GM18861 (cell line): ENCODE measurements at regions not wholly inside any gene's neighbourhood (a gene's known extent, or its start where the extent isn't known, plus 50 kb on each side); places are given as distances from the start of the nearest gene placed in this dataset.

Source experiments
- ATAC-seq: cut with Tn5 transposase; IDR thresholded peaks from one replicate; pipeline ENCODE4 v1.9.1; 2021; ENCODE audit not compliant: unreplicated experiment

DNA sequence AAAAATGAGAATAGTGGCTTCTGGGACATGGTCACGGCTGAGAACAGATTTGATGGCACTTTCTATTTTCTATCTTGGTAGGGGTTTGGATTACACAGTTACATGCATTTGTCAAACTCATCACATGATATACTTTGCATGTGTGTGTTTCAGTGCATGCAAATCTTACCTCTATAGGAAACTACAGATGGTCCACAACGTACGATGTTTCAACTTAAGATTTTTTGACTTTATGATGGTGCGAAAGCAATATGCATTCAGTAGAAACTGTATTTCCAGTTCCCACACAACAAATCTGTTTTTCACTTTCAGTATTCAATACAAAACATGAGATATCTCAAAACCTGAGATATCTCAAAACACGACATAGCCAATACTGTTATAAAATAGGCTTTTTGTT, 231.8 kb upstream of the SPTLC3 start:
- ATAC-seq, result no peak

DNA sequence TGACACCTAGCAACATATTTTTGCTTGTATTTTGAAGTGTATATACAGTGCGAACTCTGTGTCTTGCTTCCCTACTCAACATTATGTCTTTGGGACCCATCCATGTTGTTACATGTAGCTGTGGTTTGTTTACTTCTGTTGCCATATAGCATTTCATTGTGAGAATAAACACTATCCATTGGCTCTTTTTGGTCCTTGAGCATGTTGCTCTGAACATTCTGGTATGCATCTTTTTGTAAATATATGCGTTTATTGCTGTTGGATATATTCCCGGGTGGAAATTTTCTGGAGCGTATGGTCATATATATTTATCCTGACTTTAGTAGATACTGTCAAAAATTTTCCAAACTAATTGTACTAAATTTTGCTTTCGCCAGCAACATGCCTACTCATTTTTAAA, 222.5 kb upstream of the SPTLC3 start:
- ATAC-seq, result no peak

GRCh38 chr20:12788632-12789299, 220.0 kb upstream of the SPTLC3 start:
- ATAC-seq, result no peak

DNA sequence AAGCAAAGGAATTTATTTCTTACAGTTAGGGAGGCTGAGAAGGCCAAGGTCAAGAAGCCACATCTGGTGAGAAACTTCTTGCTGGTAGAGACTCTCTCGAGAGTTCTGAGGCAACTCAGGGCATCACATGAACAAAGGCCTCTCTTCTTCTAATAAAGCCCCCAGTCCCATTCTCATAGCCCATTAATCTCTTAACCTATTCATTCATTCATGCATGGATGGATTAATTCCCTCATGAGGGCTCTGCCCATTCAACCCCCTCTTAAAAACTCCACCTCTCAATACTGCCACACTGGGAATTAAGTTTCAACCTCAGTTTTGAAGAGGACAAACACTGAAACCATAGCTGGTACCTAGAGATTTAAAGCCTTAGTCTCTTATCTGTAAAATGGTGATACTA, 217.9 kb upstream of the SPTLC3 start:
- ATAC-seq, result no peak

DNA sequence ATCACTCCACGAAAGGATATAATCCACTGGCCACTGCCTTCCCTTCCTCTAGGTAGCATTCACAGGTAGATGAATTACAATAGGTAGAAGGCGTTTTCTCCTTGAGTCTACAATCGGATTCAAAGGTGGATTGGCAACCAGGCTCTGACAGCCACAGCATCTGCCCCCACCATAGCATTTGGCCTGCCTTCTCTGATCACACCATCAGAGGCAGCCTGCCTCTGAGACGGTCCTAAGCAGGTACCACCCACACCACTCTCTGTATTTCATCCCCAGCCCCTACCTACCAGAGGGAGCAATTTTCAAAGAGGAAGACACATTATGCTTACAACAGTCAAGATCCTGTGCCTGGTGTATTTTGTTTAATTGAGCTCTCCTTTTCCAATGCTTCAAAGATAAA, 210.5 kb upstream of the SPTLC3 start:
- ATAC-seq, result no peak

GRCh38 chr20:12808006-12808567, 200.7 kb upstream of the SPTLC3 start:
- ATAC-seq, result no peak

DNA sequence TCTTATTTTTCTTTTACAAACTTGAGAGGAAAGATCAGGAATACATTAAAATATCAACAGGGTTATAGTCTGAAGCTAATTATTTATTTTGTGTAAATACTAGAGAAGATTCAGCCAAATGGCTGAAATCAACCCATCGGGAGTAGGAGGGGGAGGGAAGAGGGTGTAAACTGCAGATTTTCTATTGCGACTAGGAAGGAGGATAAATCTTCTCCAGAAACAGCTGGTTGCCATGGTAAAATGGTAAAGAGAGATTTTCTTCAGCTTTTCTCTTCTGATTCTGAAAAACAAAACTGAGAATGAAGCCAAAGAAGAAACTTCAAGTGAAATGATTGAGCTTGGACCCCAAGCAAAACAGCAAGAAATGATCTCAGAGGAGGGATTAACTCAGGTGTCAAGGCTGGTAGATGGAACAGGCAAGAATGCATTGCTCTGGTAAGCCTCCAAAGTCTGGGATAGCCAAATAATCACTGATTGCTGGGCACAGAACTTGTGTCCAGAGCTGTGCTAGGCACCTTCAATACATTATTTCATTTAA, 193.5 kb upstream of the SPTLC3 start:
- ATAC-seq, result no peak

DNA sequence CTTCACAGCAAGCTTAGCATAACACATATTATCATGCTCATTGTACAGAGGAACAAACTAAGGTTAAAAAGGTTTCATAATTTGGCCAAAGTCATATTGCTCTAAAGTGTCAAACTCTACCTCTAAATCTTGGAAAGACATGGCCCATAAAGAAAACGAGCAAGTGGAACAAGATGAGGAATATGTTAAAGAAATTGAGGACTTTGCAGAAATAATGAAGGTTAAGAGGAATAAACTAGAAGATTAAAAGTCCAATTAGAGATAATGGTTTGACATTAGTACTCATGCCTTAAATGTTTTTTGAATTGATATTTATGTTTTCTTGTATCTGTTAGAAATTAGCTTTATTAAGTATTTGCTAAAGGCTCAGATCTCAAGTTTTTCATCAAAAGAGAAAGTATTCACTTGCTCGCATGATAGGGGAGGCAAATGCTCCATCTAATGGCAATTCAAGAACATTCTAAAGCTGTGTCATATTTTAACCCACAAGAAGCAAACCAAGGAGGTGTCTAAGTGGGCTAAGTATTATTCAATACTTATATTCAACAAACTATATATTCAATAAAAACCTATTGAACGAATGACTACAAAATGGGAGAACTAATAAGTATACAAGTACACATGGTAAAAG, 192.9 kb upstream of the SPTLC3 start:
- no peak for ATAC-seq

GRCh38 chr20:12821249-12821648, 187.5 kb upstream of the SPTLC3 start:
- no peak for ATAC-seq

GRCh38 chr20:12823734-12824133, 185.0 kb upstream of the SPTLC3 start:
- no peak for ATAC-seq

- ATAC-seq, result no peak
Measured at GRCh38 chr20:12824328-12825225, 184.2 kb upstream of the SPTLC3 start.

DNA sequence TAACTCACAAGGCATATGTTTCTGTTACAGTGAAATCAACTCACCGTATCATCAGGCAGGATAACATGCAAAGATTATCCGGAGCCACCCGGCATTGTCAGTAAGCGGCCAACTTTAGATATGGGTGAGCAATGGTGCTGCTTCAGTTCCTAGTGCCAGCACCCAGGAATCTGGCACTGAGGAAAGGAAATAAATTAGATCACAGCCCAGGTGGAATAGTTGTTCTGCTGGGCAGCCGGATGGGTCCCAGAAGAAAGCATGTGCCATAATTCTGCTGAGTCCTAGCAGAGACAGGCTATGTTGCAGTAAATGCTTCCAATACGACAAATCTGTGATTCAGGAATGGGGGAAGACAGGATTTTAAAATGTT, 183.6 kb upstream of the SPTLC3 start:
- no peak for ATAC-seq

GRCh38 chr20:12827816-12828385, 180.9 kb upstream of the SPTLC3 start:
- no peak for ATAC-seq

DNA sequence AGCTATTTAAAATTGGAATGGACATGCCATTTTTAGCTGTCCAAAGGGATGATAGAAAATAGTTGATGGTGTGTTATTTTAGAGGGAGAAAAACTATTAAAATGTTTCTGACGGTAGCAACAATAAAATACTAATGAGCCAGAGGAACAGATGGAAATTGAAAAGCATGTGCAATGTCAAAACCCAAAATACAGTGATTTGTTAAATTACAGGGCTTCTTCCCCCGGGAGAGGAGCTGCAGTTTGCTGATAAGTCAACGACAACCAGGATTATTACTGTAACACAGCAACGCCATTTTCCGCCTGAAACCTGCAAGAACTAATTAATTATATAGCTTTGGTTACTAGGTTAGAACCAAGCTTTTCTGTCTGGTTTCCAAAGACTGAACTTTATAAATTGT, 179.6 kb upstream of the SPTLC3 start:
- no peak for ATAC-seq

- ATAC-seq, result no peak
Measured at GRCh38 chr20:12833861-12834260, 174.9 kb upstream of the SPTLC3 start.

GRCh38 chr20:12835999-12836398, 172.8 kb upstream of the SPTLC3 start:
- ATAC-seq, result no peak

GRCh38 chr20:12837646-12838045, 171.1 kb upstream of the SPTLC3 start:
- no peak for ATAC-seq

GRCh38 chr20:12838261-12838866, 170.4 kb upstream of the SPTLC3 start:
- no peak for ATAC-seq

DNA sequence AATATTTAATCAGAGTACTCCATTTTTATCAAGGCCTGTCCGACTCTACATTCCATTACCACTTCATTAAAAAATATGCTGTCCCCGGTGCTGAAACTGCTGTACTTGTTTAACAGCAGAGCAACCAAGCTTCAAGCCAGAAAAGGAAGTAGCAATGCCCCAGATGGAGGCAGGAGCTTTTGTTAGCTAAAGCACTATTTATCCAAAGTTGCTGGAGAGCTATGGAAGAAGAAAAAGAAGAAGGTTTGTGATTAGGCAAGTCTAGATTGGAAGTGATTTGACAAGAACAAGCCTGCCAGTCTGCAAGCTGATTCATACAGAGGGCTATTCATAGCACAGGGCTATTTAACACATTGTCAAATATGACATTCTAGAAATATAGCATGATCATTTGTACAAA, 160.9 kb upstream of the SPTLC3 start:
- no peak for ATAC-seq

GRCh38 chr20:12849225-12849910, 159.4 kb upstream of the SPTLC3 start:
- ATAC-seq, result no peak
